HCEC 1CT (cell line): ENCODE measurements at regions not wholly inside any gene's neighbourhood (a gene's known extent, or its start where the extent isn't known, plus 50 kb on each side); places are given as distances from the start of the nearest gene placed in this dataset.

Experiments used
- DNase-seq: peaks from one replicate; pipeline ENCODE4 v3.0.0-alpha.2; 2017

DNA sequence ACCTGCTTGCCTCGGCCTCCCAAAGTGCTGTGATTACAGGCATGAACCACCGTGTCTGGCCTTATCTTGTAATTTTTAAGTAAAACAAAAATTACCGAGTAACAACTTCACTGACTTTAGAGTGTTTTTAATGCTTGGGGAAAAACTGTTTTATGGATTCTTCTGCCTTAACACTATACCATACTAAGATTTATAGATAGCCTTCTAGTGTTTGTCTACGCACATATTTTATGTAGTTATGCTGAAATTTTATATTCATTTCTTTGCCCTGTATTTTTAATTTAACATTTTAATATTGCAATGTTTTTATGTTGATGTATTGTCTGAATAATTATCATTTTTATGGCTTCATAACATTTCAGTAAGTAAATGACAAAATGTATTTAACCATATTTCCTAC lies 96.4 kb upstream of the FTMT start:
- DNase-seq = no peak

DNA sequence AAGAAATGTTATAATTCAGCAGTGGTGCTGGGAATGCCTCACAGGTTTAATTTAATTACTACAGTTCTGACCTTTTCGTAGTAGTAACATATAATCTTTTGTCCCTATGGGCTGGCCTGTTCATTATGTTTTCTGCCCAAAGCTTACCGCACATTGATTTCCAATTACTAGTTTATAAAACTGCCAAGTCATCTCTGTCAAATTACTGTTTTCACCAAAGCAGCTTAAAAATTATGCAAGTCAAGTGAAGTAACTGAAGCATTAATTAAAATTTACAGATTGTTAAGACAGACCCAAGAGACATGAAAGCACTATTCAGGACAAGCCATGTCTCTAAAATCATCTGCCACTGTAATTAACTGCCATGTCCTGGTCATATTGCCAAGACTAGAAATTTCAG lies 93.9 kb upstream of the FTMT start:
- DNase-seq = no peak

DNA sequence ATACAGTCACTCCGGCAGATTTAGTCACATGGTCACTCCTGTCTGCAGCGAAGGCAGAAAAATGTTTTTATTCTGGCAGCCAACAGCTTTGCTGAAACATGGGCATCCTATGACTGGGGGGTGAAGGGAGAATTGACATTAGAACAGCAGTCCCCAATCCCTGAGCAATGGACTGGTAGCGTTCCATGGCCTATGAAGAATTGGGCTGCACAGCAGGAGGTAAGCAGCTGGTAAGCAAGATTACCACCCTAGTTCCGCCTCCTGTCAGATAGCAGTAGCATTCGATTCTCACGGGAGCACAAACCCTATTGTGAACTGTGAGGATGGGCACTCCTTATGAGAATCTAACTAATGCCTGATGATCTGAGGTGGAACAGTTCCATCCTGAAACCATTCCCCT lies 93.1 kb upstream of the FTMT start:
- no peak for DNase-seq

DNA sequence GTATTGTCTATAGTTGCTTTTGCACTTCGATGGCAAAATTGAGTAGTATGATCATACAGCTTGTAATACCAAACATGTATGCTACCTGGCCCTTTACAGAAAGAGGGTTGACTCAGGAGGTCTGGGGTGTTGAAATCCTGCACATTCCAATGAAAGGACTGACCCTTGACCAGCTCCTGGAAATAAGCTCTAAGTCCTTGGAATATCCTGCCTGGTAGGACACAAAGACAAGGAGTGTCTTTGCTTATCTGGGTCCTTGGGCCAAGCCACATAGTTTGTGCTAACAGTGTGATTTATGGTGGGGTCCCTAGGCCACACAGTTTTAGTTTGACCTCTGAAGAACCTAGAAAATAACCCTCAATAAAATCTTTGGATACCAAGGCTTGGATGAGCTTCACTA lies 89.3 kb upstream of the FTMT start:
- DNase-seq = no peak

DNA sequence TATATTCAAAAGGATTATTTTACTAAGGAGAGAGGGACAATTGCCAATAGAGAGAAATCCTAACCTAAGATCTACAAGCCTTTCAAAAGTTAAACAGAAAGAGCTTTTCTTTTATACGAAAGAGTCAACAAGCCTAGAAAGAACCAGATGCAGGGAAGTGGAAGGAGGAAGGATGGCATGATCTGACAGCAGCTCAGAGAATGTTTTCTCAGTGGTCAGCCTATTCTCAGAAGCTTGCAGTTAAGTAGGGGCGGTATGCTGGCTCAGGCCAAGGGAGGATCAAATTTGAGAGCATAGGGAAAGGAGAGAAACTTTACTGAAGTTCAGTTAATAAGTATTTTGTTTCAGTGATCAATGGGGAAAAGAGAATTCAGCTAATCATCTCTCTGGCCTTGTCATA lies 88.0 kb upstream of the FTMT start:
- no peak for DNase-seq

DNA sequence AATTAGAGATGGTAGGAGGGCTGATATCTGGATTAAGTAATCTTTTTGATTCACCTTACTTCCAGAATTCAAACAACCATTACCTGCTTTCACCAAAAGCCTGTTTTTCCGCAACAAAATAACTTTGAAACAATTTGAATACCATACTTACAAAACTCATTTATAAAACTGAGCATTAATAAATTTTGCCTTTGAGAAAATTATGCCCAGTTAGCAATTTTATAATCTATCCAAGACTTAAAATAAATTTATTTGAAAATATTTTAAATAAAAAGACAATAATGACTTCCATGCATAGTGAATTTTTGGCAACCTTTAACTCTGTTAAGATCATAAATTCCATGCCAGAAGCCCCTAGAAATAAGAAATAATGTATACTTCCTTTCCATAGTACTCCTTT lies 71.3 kb upstream of the FTMT start:
- no peak for DNase-seq

DNA sequence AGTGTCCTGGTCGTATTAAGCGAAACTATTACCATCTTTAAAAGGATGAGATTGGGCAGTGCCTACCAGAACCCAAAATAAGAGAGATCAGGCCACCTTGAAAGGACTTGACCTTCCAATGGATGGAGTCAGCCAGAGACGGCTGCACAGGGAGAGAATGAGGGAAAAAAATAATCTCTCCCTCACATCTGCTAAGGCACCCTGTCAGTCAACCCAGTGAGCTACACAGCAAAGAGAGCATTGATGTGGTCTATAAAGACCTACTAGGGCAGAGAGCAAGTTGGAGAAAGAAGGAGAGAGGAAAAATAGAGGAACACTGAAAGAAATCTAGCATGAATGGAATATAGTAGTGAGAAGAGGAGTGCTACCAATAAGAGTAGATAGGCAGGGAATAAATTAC lies 68.0 kb upstream of the FTMT start:
- DNase-seq = no peak

DNA sequence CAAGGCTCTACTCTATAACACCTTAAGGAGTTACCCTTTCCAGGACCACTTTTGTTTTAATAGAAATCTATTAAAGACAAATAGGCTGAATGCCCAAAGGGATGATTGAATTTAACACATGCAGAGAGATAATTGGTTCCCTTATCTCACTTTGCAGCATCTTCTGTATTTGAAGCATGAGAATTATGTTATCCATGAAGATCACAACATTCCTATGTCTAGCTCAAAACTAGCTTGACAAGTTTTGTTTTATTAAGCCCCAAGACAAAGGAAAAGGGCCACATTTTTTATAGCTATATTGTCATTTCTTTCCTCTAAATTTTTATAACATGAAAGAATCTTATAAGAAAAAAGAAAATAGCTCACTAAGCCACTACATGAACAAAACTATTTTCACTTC lies 57.9 kb upstream of the FTMT start:
- DNase-seq = no peak

DNA sequence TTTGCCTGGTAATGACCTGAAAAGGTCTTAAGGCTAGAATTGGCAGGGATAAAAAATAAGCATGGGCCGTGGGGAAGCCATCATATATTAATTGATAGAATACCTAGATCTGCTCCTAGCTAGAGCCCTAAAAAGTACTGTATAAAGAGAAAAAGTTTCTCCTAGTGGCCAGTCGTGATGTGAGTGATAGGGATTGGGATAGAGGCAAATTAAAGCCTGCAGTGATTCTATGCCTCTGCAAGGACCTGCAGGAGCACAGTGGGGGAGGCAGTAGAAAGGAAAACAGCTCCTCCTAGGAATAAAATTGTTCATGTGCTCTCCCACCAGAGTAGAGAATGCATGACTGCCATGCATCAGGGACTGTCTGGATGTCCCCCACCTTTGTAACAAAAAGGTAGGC lies 56.2 kb upstream of the FTMT start:
- no peak for DNase-seq

DNA sequence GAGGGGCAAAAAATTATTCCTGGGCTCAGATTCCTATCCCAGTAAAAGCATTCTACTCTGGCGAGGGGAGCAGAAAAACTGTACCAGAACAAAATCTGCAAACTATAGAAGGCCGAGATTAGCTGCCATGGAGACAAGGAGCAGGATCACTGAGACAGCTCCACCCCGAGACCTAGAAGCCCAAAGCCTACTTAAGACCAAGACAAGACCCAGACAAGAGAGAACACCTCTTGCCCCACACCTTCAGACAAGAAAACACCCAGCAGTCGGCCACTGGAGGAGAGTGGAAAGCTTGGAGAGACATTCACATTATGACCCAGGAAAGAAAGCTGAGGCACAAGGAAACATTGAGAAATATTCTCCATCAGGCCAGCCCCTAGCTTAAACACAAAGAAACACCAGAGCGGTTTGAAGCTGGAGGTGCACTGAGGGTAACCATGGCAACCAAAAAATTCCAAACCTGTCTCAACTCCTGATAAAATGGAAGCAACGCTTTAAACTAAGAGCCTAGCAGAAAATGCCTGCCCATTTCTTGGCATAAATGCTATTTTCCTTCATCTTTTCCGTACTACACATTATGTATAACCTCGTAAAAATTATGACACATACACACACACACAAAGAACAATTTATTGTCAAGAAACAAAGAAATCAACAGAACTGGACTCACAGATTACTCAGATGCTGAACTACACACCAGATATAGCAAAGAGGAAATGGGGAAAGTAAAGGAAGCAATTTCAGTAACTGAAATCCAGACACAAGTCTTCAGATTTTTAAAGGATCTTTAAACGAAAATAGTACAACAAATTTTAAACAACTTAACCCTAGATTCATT lies 53.8 kb upstream of the FTMT start:
- no peak for DNase-seq
